ENCODE measurements at regions not wholly inside any gene's neighbourhood (a gene's known extent, or its start where the extent isn't known, plus 50 kb on each side); places are given as distances from the start of the nearest gene placed in this dataset.

DNA sequence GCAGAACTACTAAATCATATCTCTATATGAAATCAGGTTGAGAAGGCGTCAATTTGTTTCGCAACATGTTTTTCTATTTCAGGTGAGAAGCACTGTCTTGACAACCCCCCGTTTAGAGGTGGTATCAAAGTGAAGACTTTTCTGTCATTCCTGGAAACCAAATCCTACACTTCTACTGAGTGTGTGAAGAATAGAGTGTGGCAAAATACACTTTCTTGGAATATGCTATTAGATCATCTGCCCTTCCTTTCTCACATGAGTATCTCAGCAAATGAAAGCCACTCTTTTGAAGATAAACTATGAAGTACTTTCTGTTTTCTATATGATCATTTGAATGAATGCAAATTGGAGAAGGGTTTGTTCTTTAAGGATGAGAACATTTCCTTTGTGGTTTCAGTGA, 174.0 kb upstream of the FMR1 start:
- Mint-ChIP-seq H3K4me1 (no peaks in the 10 kb centered on the region), H3K27me3 (no peaks in the 10 kb centered on the region), H3K9me3 (peaks cover 0 to 8% (median 0%) of the 10 kb centered on the region in 7 donors), H3K36me3 (no peaks in the 10 kb centered on the region), H3K27ac (no peak overlapping the region), H3K4me3 (no peak overlapping the region)
- ATAC-seq (ENCODE audit: low read depth in 2 of 2) (no peak), DNase-seq (no peak)

DNA sequence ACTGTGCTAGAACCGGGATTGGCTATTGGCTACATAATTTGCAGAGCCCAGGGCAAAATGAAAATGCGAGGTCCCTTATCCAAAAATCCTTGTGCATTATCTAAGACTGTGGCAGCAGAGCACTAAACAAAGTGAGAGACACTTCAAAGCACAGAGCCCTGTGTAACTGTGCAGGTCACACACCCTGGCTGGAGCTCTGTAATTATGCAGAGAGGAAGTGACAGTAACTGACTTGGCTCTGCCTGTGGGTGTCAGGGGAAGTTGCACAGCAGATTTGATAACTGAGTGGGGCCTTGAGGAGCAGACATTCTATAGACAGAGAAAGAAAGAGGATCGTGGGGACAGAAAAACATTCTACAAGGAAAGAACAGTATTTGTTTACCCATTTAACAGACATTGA, 173.5 kb upstream of the FMR1 start:
- H3K36me3 Mint-ChIP-seq, result no peaks in the 10 kb centered on the region
- H3K27me3 Mint-ChIP-seq, result no peaks in the 10 kb centered on the region
- ATAC-seq (ENCODE audit: low read depth in 2 of 2) (no peak), DNase-seq (no peak)
- no peaks in the 10 kb centered on the region for H3K4me1 Mint-ChIP-seq
- peaks cover 0 to 8% (median 0%) of the 10 kb centered on the region in 7 donors for H3K9me3 Mint-ChIP-seq
- H3K27ac Mint-ChIP-seq, result no peak overlapping the region
- no peak overlapping the region for H3K4me3 Mint-ChIP-seq

DNA sequence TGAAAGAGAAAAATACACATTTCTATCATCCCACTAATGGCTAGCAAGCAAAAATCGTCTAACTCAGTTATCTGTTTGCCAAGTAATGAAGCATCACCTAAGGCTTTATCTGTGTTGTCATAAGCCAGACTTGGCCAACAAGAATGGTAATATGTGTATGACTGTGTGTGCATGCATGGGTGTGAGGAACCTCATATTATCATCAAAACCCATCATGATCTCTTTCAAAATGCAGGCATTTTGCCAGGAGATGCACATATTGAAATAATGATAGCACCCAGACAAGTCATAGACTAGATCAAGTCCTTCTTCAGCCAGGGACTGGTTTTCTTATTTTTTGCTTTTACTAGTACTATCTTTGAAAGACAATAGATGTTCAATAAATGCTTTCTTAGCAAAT, 172.5 kb upstream of the FMR1 start:
- no peaks in the 10 kb centered on the region for H3K36me3 Mint-ChIP-seq
- DNase-seq (no peak), ATAC-seq (ENCODE audit: low read depth in 2 of 2) (no peak)
- peaks cover 0 to 8% (median 0%) of the 10 kb centered on the region in 7 donors for H3K9me3 Mint-ChIP-seq
- H3K4me1 Mint-ChIP-seq, result no peaks in the 10 kb centered on the region
- no peaks in the 10 kb centered on the region for H3K27me3 Mint-ChIP-seq
- no peak overlapping the region for H3K4me3 Mint-ChIP-seq
- no peak overlapping the region for H3K27ac Mint-ChIP-seq

DNA sequence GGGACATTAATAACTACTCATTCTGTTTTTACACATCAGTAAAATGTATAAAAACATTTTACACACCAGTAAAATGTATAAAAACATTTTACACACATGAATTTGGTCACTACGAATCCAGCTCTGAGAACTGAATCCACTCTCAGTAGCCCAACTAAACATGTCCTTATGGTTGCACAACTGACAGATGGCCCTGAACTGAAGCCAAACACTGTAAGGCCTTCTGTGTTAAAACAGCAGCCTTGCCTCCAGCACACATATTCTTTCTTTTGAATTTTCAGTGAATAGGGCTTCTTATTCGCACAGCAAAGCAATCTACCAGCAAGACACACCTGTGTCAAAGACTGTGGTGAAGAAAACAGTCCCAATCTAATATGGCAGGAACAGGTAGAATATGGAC, 169.9 kb upstream of the FMR1 start:
- H3K27me3 Mint-ChIP-seq, result no peaks in the 10 kb centered on the region
- ATAC-seq (ENCODE audit: low read depth in 2 of 2) (no peak), DNase-seq (no peak)
- no peak overlapping the region for H3K4me3 Mint-ChIP-seq
- no peaks in the 10 kb centered on the region for H3K36me3 Mint-ChIP-seq
- peaks cover 0 to 9% (median 1%) of the 10 kb centered on the region in 7 donors for H3K9me3 Mint-ChIP-seq
- H3K4me1 Mint-ChIP-seq, result no peaks in the 10 kb centered on the region
- no peak overlapping the region for H3K27ac Mint-ChIP-seq

DNA sequence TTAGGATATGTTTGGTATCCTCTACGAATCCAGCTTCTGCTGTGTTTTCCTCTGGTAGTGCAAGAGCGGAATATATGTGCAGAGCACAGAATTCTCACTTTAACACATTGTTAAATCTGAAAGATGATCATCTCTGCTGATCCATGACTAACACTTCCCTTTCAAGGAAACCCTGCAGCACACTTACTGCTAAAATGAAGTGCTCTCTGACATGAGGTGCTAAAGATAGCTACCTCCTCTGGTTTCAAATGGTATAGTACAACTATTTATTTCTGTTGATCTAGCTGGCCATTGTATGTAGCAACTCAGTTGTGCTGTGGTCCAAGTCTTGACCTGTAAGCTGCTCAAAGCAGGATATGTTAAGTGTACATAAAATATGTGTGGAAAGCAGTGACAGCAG, 162.4 kb upstream of the FMR1 start:
- no peak for ATAC-seq (ENCODE audit: low read depth in 2 of 2)

DNA sequence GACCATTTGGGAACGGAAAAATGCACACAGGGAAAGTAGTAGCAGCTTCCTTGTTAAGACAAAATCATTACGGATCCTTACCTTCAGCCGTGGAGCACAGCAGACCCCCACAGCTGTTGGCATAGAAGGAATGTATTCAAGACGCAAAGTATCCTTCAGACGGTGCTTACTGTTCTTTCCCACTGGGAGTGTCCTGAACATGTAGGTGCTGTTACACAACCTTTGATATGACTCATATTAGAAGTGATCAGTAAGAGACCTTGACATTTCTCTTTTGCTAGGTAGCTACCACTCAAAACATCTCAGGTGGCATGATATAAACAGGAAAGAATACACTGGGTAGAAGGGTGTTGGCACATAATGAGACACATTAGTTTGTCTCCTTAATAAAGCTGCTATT, 154.0 kb upstream of the FMR1 start:
- no peaks in the 10 kb centered on the region for H3K27me3 Mint-ChIP-seq
- H3K27ac Mint-ChIP-seq, result no peak overlapping the region
- H3K4me3 Mint-ChIP-seq, result no peak overlapping the region
- no peak for DNase-seq
- no peaks in the 10 kb centered on the region for H3K36me3 Mint-ChIP-seq
- peaks cover 0 to 4% (median 0%) of the 10 kb centered on the region in 7 donors for H3K9me3 Mint-ChIP-seq
- no peaks in the 10 kb centered on the region for H3K4me1 Mint-ChIP-seq
- no peak for ATAC-seq (ENCODE audit: low read depth in 2 of 2)

More for the DNA sequence above, 162.4 kb upstream of the FMR1 start:
- Mint-ChIP-seq H3K9me3 (peaks cover 0 to 9% (median 1%) of the 10 kb centered on the region in 7 donors), H3K36me3 (no peaks in the 10 kb centered on the region), H3K4me1 (no peaks in the 10 kb centered on the region), H3K27ac (no peak overlapping the region), H3K4me3 (no peak overlapping the region), H3K27me3 (peaks cover 0 to 5% (median 0%) of the 10 kb centered on the region in 3 donors)
- DNase-seq, result no peak

DNA sequence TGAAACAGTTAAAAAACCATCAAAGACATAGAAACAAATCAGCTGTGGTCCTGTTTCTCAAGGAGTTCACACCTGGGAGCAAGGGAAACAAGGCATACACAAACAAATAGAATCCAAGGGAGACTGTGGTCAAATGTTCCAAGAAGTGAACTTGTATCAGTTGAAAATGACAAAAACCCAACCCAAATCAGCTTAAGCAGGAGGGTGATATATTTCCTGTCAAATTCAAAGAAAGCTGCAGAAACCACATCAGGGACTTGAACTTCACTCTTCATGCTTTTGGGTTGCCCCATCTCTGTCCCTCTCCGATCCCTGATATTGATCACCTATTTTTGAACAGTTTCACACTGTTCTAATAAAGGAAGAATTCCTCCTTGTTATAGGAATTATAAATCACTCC, 148.6 kb upstream of the FMR1 start:
- Mint-ChIP-seq H3K4me1 (no peaks in the 10 kb centered on the region), H3K4me3 (no peak overlapping the region), H3K9me3 (peaks cover 0 to 2% (median 0%) of the 10 kb centered on the region in 7 donors), H3K36me3 (no peaks in the 10 kb centered on the region), H3K27ac (no peak overlapping the region), H3K27me3 (no peaks in the 10 kb centered on the region)
- DNase-seq (no peak), ATAC-seq (ENCODE audit: low read depth in 2 of 2) (no peak)

DNA sequence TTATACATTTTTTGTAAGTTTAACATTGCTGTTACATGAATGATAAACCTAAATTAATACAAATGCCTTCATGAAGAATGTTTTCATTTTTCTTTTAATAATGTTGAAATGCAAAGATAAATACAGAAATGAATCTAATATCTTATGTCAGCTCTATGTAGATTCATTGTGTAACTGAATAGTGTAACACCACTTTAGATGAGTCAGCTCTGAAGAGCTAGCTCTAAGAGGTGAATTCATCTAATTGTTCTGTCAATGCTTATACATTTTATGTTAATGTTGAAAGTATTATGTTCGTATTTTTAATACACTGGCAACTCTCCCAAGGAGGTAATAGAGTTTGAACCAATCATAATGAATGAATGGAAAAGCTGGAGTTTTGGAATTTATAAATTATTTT, 146.9 kb upstream of the FMR1 start:
- ATAC-seq (ENCODE audit: low read depth in 2 of 2), result no peak
- Mint-ChIP-seq H3K4me1 (no peaks in the 10 kb centered on the region), H3K36me3 (no peaks in the 10 kb centered on the region), H3K27ac (no peak overlapping the region), H3K27me3 (no peaks in the 10 kb centered on the region), H3K4me3 (no peak overlapping the region), H3K9me3 (peaks cover 0 to 2% (median 0%) of the 10 kb centered on the region in 7 donors)
- DNase-seq, result no peak

DNA sequence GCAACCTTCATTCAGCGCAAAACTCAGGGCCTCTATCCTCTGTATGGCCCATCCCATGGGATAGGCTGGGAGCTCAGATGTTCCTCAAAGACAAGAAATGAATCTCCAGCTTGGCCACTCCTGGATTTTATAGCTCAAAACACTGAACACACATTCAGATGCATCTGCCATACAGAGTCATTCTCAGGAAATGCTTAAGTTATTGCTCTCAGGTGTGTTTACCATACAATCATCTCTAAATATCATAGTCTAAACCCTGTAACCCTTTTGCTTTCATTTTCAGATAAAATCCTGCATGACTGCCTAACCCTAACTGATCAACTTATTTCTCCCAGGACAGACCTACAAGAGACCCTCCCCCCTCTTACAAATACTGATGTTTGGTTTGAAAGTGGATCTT, 140.9 kb upstream of the FMR1 start:
- H3K27me3 Mint-ChIP-seq, result no peaks in the 10 kb centered on the region
- H3K9me3 Mint-ChIP-seq, result peaks cover 0 to 4% (median 0%) of the 10 kb centered on the region in 7 donors
- DNase-seq (no peak), ATAC-seq (ENCODE audit: low read depth in 2 of 2) (no peak)
- no peaks in the 10 kb centered on the region for H3K36me3 Mint-ChIP-seq
- no peaks in the 10 kb centered on the region for H3K4me1 Mint-ChIP-seq
- no peak overlapping the region for H3K27ac Mint-ChIP-seq
- H3K4me3 Mint-ChIP-seq, result no peak overlapping the region

DNA sequence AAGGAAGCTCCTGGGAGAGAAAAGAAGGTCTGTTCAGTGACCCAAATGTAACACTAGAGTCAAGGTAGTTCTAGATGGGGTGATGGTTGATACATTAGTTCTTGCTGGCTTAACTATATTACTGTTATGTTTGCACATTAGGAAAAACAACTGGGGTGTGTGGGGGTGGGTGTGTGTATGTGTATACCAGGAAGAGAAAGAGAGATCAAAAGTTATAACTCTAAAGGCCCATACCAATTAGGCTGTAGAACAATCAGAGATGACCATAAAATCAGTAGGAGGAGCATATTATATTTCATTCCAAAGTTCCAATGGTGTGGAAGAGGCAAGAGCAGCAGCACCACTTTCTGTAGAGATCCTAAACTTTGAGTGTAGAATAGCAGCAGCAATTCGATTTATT, 134.7 kb upstream of the FMR1 start:
- Mint-ChIP-seq H3K36me3 (no peaks in the 10 kb centered on the region), H3K4me3 (no peak overlapping the region), H3K27me3 (no peaks in the 10 kb centered on the region), H3K4me1 (no peaks in the 10 kb centered on the region), H3K27ac (no peak overlapping the region), H3K9me3 (peaks cover 0 to 12% (median 0%) of the 10 kb centered on the region in 7 donors)
- ATAC-seq (ENCODE audit: low read depth in 2 of 2) (no peak), DNase-seq (no peak)

DNA sequence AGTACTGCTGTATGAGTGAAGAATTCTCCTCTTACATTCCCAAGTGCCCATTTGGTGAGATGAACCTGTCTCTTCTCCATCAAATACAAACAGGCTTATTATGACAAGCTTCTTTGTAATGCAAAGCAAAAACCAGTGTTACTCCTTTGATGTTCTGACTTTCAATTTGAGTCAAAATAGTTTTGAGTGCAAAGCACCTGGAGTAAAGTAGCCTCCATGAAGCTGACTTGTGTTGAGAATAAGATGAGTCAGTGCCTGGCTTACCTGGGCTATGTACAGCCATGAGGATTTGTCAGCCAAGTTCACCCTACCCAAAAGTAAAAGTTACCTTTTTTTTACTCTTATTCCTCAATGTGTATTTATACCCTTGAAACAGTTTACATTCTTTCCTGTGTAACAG, 132.5 kb upstream of the FMR1 start:
- Mint-ChIP-seq H3K27ac (no peak overlapping the region), H3K4me1 (no peaks in the 10 kb centered on the region)
- ATAC-seq (ENCODE audit: low read depth in 2 of 2), result no peak

DNA sequence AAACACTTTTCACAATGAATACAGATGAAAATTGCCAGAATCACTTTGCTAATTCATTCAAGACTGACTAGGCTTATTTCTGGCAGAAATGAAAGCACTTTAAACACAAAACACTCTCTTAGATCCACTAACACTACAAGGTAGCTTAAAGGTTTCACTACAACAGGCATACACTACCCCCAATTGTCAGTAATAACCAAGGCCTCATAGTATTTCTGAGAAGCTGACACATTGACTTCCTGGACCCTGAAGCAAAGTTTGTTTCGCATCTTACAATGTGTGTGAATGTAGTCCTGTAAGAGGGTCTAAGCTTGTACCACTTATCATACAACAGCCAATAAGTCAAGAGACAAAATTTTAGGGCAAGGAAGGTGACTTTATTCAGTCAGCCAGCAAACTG, 129.9 kb upstream of the FMR1 start:
- peaks cover 0 to 6% (median 0%) of the 10 kb centered on the region in 7 donors for H3K9me3 Mint-ChIP-seq
- H3K4me1 Mint-ChIP-seq, result no peaks in the 10 kb centered on the region
- ATAC-seq (ENCODE audit: low read depth in 2 of 2) (no peak), DNase-seq (no peak)
- no peaks in the 10 kb centered on the region for H3K27me3 Mint-ChIP-seq
- H3K36me3 Mint-ChIP-seq, result no peaks in the 10 kb centered on the region
- H3K4me3 Mint-ChIP-seq, result no peak overlapping the region
- H3K27ac Mint-ChIP-seq, result no peak overlapping the region

More for the DNA sequence above, 132.5 kb upstream of the FMR1 start:
- no peaks in the 10 kb centered on the region for H3K36me3 Mint-ChIP-seq
- no peak for DNase-seq
- peaks cover 0 to 12% (median 0%) of the 10 kb centered on the region in 7 donors for H3K9me3 Mint-ChIP-seq
- no peak overlapping the region for H3K4me3 Mint-ChIP-seq
- H3K27me3 Mint-ChIP-seq, result no peaks in the 10 kb centered on the region

DNA sequence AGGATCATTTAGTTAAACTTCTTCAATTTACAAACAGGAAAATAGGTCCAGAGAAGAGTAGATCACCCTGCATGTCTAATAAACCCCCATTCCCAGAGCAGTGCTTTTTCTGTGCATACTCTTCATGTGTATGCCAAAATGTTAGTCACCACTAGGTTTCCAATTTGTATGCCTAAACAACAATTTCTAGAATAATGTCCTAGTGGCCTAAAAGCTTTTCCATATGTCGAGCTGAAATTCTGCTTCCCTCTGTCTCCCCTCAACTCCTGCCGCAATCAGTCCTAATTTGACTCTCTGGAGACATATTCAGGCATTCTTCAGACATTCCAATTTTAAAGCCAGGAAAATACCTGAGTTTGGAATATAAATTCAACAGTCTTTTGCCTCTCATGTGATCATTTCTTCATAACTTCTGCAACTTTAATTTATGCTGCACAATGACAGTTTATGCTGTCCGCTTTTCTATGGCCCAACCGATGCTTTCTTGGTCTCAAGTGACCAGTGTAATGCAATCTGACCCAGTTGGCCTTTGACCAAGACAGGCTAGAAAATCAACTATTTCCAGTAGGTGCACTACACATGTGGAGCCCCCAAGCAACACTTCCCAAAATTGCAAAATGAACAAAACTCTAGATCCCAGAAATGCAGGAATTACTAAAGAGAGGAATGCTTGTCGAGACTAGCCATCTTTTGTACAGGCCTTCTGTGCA, 122.9 kb upstream of the FMR1 start:
- ATAC-seq (ENCODE audit: low read depth in 2 of 2) (no peak), DNase-seq (no peak)
- H3K4me1 Mint-ChIP-seq, result no peaks in the 10 kb centered on the region
- H3K27me3 Mint-ChIP-seq, result no peaks in the 10 kb centered on the region
- H3K27ac Mint-ChIP-seq, result no peak overlapping the region
- peaks cover 0 to 3% (median 0%) of the 10 kb centered on the region in 7 donors for H3K9me3 Mint-ChIP-seq
- no peaks in the 10 kb centered on the region for H3K36me3 Mint-ChIP-seq
- H3K4me3 Mint-ChIP-seq, result no peak overlapping the region

DNA sequence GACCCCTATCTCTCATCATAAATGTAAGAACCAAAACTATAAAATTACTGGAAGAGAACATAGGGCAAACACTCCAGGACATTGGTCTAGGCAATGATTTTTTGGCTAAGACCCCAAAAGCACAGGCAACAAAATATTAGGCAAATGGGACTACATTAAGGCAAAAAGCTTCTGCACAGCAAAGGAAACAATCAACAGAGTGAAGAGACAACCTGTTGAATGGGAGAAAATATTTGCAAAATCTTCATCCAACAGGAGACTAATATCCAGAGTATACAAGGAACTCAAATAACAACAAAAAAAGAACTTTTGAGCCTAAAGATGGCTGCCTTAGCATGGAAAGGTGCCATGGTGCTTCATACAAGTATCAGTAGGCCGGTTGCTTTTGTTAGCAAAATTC, 111.1 kb upstream of the FMR1 start:
- no peaks in the 10 kb centered on the region for H3K36me3 Mint-ChIP-seq
- H3K4me3 Mint-ChIP-seq, result no peak overlapping the region
- H3K27ac Mint-ChIP-seq, result no peak overlapping the region

DNA sequence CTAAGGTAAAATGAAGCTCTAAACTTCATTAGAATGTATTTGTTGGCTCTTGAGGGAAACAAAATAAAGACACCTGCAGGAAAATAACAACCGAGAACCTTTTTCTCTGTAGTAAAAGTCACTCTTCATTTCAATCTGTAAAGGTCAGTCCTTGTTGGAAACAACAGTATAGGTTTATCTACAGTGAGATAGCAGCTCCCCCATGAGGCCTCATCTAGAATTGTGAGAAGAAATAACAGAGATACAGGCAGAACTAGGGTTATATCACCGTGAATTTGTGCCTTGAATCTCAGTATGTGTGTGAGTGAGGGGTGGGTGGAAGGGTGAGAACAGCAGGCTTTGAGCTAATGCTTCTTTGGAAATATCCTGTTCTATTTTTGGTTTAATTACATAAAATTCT, 107.8 kb upstream of the FMR1 start:
- Mint-ChIP-seq H3K4me3 (no peak overlapping the region), H3K36me3 (no peaks in the 10 kb centered on the region), H3K4me1 (no peaks in the 10 kb centered on the region), H3K9me3 (peaks cover 0 to 7% (median 4%) of the 10 kb centered on the region in 7 donors), H3K27me3 (peaks cover 0 to 8% (median 0%) of the 10 kb centered on the region in 3 donors), H3K27ac (no peak overlapping the region)
- DNase-seq (no peak), ATAC-seq (ENCODE audit: low read depth in 2 of 2) (no peak)

More for the DNA sequence above, 111.1 kb upstream of the FMR1 start:
- H3K27me3 Mint-ChIP-seq, result peaks cover 0 to 8% (median 0%) of the 10 kb centered on the region in 3 donors
- H3K4me1 Mint-ChIP-seq, result no peaks in the 10 kb centered on the region
- ATAC-seq (ENCODE audit: low read depth in 2 of 2) (no peak), DNase-seq (no peak)
- H3K9me3 Mint-ChIP-seq, result peaks cover 0 to 11% (median 5%) of the 10 kb centered on the region in 7 donors
